Right lobe of liver (tissue), 4 donors: ENCODE measurements at regions not wholly inside any gene's neighbourhood (a gene's known extent, or its start where the extent isn't known, plus 50 kb on each side); places are given as distances from the start of the nearest gene placed in this dataset.

Experiments used
- CTCF ChIP-seq, 4 donors: fragments of 200-600 bp in 3 of 4; fragments of 450-650 bp in 1 of 4; IDR thresholded peaks; one replicate each; pipeline versions ENCODE4 v1.5.1 to v1.8.0; 2016 to 2022; ENCODE audit warnings: antibody characterized with exemption in 4 of 4, mild to moderate bottlenecking in 2 of 4
- POLR2A ChIP-seq: fragments of 450-650 bp; IDR thresholded peaks from one replicate; pipeline ENCODE4 v1.6.1; 2017; ENCODE audit warnings: antibody characterized with exemption, mild to moderate bottlenecking
- donor health status: DM: no; HTN: no; CAD: no.
- donor health status: DM: no; HTN: no; CAD: no.
- donor health status: DM: no; HTN: yes; CAD: no.

- TF ChIP-seq CTCF (IDR thresholded peaks at IDR 0.05) (no peak), POLR2A (no peak)
These were observed 845.9 kb downstream of the TBL1XR1 start for GRCh38 chr3:176351408-176351807.
